GM12865 (cell line): ENCODE measurements at regions not wholly inside any gene's neighbourhood (a gene's known extent, or its start where the extent isn't known, plus 50 kb on each side); places are given as distances from the start of the nearest gene placed in this dataset.
"Not testable (repeated sequence)": the region's sequence is repeated elsewhere in the genome, so short reads cannot be mapped to it uniquely, and the experiment has no call there.

Source experiments
- DNase-seq: peaks from one replicate; pipeline ENCODE4 v3.0.0; 2010; ENCODE audit warnings: low read depth
- H3K4me3 ChIP-seq: 2 replicates; pipeline ENCODE4 v1.5.1; 2011; ENCODE audit warnings: mild to moderate bottlenecking, low read depth, low read length, control low read depth
- CTCF ChIP-seq: IDR thresholded peaks from 2 replicates; pipeline ENCODE4 v1.5.1; 2011; ENCODE audit warnings: low read length, control low read depth, low read depth, inconsistent platforms; ENCODE audit not compliant: insufficient read depth; ENCODE audit errors: missing control alignments

- peak; percentile 94 for DNase-seq
- TF ChIP-seq CTCF, result peak; percentile 7
- peak overlapping the region; percentile 98 for H3K4me3 ChIP-seq
These were observed 88.0 kb upstream of the RPRML start for GRCh38 chr17:47066841-47067682.

GRCh38 chr17:47066095-47066494 is 87.0 kb upstream of the RPRML start:
- no peak for TF ChIP-seq CTCF
- H3K4me3 ChIP-seq, result no peak overlapping the region
- DNase-seq, result no peak

- no peak overlapping the region for H3K4me3 ChIP-seq
These were observed 85.6 kb upstream of the RPRML start for GRCh38 chr17:47064684-47065083.

GRCh38 chr17:47063475-47063874 is 84.4 kb upstream of the RPRML start:
- no peak overlapping the region for H3K4me3 ChIP-seq
- TF ChIP-seq CTCF, result no peak
- no peak for DNase-seq

More at GRCh38 chr17:47064684-47065083, 85.6 kb upstream of the RPRML start:
- DNase-seq, result no peak
- TF ChIP-seq CTCF, result no peak

- H3K4me3 ChIP-seq, DNase-seq: not testable (repeated sequence)
These were observed 83.8 kb upstream of the RPRML start for GRCh38 chr17:47062851-47063250.

GRCh38 chr17:47060005-47060404 is 81.0 kb upstream of the RPRML start:
- H3K4me3 ChIP-seq, DNase-seq: not testable (repeated sequence)

GRCh38 chr17:47057830-47058229 is 78.8 kb upstream of the RPRML start:
- no peak for TF ChIP-seq CTCF
- DNase-seq, result no peak
- no peak overlapping the region for H3K4me3 ChIP-seq

GRCh38 chr17:47057279-47057678 is 78.2 kb upstream of the RPRML start:
- DNase-seq, H3K4me3 ChIP-seq: not testable (repeated sequence)

- H3K4me3 ChIP-seq, DNase-seq: not testable (repeated sequence)
These were observed 77.6 kb upstream of the RPRML start for GRCh38 chr17:47056687-47057086.
